NB4 (cell line): ENCODE measurements at regions not wholly inside any gene's neighbourhood (a gene's known extent, or its start where the extent isn't known, plus 50 kb on each side); places are given as distances from the start of the nearest gene placed in this dataset.

Experiments used
- POLR2A ChIP-seq: IDR thresholded peaks from 2 replicates; pipeline ENCODE4 v1.6.1; 2011; ENCODE audit warnings: mild to moderate bottlenecking; ENCODE audit not compliant: insufficient read length; ENCODE audit errors: extremely low read depth
- TF ChIP-seq, protein P1 (sequence below): IDR thresholded peaks from one replicate; pipeline ENCODE4 v1.5.1; 2012; ENCODE audit warnings: low read depth, low read length
- TF ChIP-seq, protein P2 (sequence below): IDR thresholded peaks from 2 replicates; pipeline ENCODE4 v1.6.1; 2011; ENCODE audit warnings: low read depth, low read length

DNA sequence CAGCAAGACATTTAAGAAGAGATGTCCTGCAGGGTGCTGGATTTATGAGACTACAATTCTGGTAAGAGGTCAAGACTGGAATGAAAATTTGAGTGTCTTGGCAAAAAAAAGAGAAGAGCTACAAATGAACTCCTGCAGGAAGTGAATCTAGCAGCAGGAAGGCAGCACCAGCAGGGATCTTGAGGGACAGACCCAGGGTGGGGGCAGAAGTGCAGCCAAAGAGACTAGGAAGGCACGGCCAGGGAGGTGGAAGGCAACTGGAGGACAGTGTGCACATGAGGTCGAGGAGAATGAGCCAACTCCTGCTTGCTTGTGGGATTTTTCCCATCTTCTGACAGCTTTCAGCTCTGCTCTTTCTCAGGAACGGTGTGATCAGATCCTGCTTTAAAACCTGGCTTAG, 263.2 kb downstream of the BUD13 start:
- TF ChIP-seq, protein P1, sequence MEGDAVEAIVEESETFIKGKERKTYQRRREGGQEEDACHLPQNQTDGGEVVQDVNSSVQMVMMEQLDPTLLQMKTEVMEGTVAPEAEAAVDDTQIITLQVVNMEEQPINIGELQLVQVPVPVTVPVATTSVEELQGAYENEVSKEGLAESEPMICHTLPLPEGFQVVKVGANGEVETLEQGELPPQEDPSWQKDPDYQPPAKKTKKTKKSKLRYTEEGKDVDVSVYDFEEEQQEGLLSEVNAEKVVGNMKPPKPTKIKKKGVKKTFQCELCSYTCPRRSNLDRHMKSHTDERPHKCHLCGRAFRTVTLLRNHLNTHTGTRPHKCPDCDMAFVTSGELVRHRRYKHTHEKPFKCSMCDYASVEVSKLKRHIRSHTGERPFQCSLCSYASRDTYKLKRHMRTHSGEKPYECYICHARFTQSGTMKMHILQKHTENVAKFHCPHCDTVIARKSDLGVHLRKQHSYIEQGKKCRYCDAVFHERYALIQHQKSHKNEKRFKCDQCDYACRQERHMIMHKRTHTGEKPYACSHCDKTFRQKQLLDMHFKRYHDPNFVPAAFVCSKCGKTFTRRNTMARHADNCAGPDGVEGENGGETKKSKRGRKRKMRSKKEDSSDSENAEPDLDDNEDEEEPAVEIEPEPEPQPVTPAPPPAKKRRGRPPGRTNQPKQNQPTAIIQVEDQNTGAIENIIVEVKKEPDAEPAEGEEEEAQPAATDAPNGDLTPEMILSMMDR, result no peak
- no peak for TF ChIP-seq POLR2A
- TF ChIP-seq, protein P2, sequence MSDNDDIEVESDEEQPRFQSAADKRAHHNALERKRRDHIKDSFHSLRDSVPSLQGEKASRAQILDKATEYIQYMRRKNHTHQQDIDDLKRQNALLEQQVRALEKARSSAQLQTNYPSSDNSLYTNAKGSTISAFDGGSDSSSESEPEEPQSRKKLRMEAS, result no peak
